ENCODE measurements at regions not wholly inside any gene's neighbourhood (a gene's known extent, or its start where the extent isn't known, plus 50 kb on each side); places are given as distances from the start of the nearest gene placed in this dataset.

GRCh38 chr6:165735065-165735464 lies 72.0 kb upstream of the PDE10A start:
- no peaks in the 10 kb centered on the region for H3K79me2 ChIP-seq (ENCODE audit: insufficient read depth, low read length)
- H3K27me3 ChIP-seq (ENCODE audit: insufficient read depth, low read length, poor library complexity, severe bottlenecking) = no peaks in the 10 kb centered on the region
- H3K4me3 ChIP-seq (ENCODE audit: low read length, poor library complexity, severe bottlenecking) = no peak overlapping the region
- H3K4me2 ChIP-seq (ENCODE audit: low read depth, low read length, poor library complexity, severe bottlenecking) = no peak overlapping the region
- no peak for TF ChIP-seq EZH2phosphoT487 (IDR thresholded peaks at IDR 0.05; ENCODE audit: borderline replicate concordance)
- TF ChIP-seq, protein P1, sequence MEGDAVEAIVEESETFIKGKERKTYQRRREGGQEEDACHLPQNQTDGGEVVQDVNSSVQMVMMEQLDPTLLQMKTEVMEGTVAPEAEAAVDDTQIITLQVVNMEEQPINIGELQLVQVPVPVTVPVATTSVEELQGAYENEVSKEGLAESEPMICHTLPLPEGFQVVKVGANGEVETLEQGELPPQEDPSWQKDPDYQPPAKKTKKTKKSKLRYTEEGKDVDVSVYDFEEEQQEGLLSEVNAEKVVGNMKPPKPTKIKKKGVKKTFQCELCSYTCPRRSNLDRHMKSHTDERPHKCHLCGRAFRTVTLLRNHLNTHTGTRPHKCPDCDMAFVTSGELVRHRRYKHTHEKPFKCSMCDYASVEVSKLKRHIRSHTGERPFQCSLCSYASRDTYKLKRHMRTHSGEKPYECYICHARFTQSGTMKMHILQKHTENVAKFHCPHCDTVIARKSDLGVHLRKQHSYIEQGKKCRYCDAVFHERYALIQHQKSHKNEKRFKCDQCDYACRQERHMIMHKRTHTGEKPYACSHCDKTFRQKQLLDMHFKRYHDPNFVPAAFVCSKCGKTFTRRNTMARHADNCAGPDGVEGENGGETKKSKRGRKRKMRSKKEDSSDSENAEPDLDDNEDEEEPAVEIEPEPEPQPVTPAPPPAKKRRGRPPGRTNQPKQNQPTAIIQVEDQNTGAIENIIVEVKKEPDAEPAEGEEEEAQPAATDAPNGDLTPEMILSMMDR (conservative IDR thresholded peaks at IDR 0.05; ENCODE audit: low read length) = no peak
- no peaks in the 10 kb centered on the region for H4K20me1 ChIP-seq (ENCODE audit: insufficient read depth, low read length, poor library complexity, severe bottlenecking)
- no peaks in the 10 kb centered on the region for H3K9me3 ChIP-seq (ENCODE audit: insufficient read depth, low read depth, low read length)
- H3K9me2 ChIP-seq (replicated peaks; ENCODE audit: low read depth, low read length) = no peaks in the 10 kb centered on the region
- H3F3A ChIP-seq (ENCODE audit: low read depth) = no peaks in the 10 kb centered on the region
- H3K9ac ChIP-seq (ENCODE audit: low read depth, low read length, poor library complexity, severe bottlenecking) = no peak overlapping the region
- no peak overlapping the region for H2AFZ ChIP-seq (ENCODE audit: low read length)
- no peaks in the 10 kb centered on the region for H3K36me3 ChIP-seq (ENCODE audit: insufficient read depth, low read length)
- no peaks in the 10 kb centered on the region for H3K4me1 ChIP-seq (ENCODE audit: insufficient read depth, low read length, poor library complexity, severe bottlenecking)

DNA sequence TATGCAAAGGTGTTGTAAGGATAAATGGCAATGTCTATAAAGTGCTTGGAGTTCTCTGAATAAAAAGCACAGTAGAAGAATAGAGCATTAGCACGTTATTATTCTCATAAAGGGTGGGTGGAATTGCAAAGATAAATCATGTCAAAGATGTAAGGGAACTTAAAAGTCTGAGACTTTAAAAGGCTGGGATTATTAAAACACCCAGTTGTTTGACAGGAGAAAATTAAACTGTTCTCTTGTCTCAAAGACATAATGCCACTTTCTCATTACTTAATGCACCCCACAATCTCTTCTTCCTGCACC lies 70.4 kb upstream of the PDE10A start:
- H3K4me1 ChIP-seq (ENCODE audit: insufficient read depth, low read length, poor library complexity, severe bottlenecking) = no peaks in the 10 kb centered on the region
- H3K9me3 ChIP-seq (ENCODE audit: insufficient read depth, low read depth, low read length) = no peaks in the 10 kb centered on the region
- no peak overlapping the region for H3K4me2 ChIP-seq (ENCODE audit: low read depth, low read length, poor library complexity, severe bottlenecking)
- H2AFZ ChIP-seq (ENCODE audit: low read length) = no peak overlapping the region
- H3K27me3 ChIP-seq (ENCODE audit: insufficient read depth, low read length, poor library complexity, severe bottlenecking) = no peaks in the 10 kb centered on the region
- H3K4me3 ChIP-seq (ENCODE audit: low read length, poor library complexity, severe bottlenecking) = no peak overlapping the region
- no peaks in the 10 kb centered on the region for H3F3A ChIP-seq (ENCODE audit: low read depth)
- no peaks in the 10 kb centered on the region for H3K79me2 ChIP-seq (ENCODE audit: insufficient read depth, low read length)
- no peak for TF ChIP-seq EZH2phosphoT487 (IDR thresholded peaks at IDR 0.05; ENCODE audit: borderline replicate concordance)
- TF ChIP-seq, protein P1 (conservative IDR thresholded peaks at IDR 0.05; ENCODE audit: low read length) = no peak
- no peaks in the 10 kb centered on the region for H3K9me2 ChIP-seq (replicated peaks; ENCODE audit: low read depth, low read length)
- no peak overlapping the region for H3K9ac ChIP-seq (ENCODE audit: low read depth, low read length, poor library complexity, severe bottlenecking)
- no peaks in the 10 kb centered on the region for H4K20me1 ChIP-seq (ENCODE audit: insufficient read depth, low read length, poor library complexity, severe bottlenecking)
- H3K36me3 ChIP-seq (ENCODE audit: insufficient read depth, low read length) = no peaks in the 10 kb centered on the region

- H3K9me2 ChIP-seq (replicated peaks; ENCODE audit: low read depth, low read length) = no peaks in the 10 kb centered on the region
- H3K27me3 ChIP-seq (ENCODE audit: insufficient read depth, low read length, poor library complexity, severe bottlenecking) = no peaks in the 10 kb centered on the region
- TF ChIP-seq, protein P1 (conservative IDR thresholded peaks at IDR 0.05; ENCODE audit: low read length) = no peak
- no peak for TF ChIP-seq EZH2phosphoT487 (IDR thresholded peaks at IDR 0.05; ENCODE audit: borderline replicate concordance)
Measured at GRCh38 chr6:165732696-165733488, 69.9 kb upstream of the PDE10A start.

More at GRCh38 chr6:165732696-165733488, 69.9 kb upstream of the PDE10A start:
- Histone ChIP-seq H3K4me2 (ENCODE audit: low read depth, low read length, poor library complexity, severe bottlenecking) (no peak overlapping the region), H3K79me2 (ENCODE audit: insufficient read depth, low read length) (no peaks in the 10 kb centered on the region), H3K9ac (ENCODE audit: low read depth, low read length, poor library complexity, severe bottlenecking) (no peak overlapping the region), H3K4me1 (ENCODE audit: insufficient read depth, low read length, poor library complexity, severe bottlenecking) (no peaks in the 10 kb centered on the region), H4K20me1 (ENCODE audit: insufficient read depth, low read length, poor library complexity, severe bottlenecking) (no peaks in the 10 kb centered on the region), H3K36me3 (ENCODE audit: insufficient read depth, low read length) (no peaks in the 10 kb centered on the region), H3K9me3 (ENCODE audit: insufficient read depth, low read depth, low read length) (no peaks in the 10 kb centered on the region), H3F3A (ENCODE audit: low read depth) (no peaks in the 10 kb centered on the region), H2AFZ (ENCODE audit: low read length) (no peak overlapping the region), H3K4me3 (ENCODE audit: low read length, poor library complexity, severe bottlenecking) (no peak overlapping the region)
